ENCODE measurements at regions not wholly inside any gene's neighbourhood (a gene's known extent, or its start where the extent isn't known, plus 50 kb on each side); places are given as distances from the start of the nearest gene placed in this dataset.

- no peak overlapping the region for H3K4me3 ChIP-seq (replicated peaks in 1 of 2; ENCODE audit: low read depth in 1 of 2, low read length in 2 of 2)
- ChIA-PET CTCF (no interaction called here), POLR2A (no interaction called here), RAD21 (ENCODE audit: low non-redundant PET in 1 of 2, low total read pairs in 2 of 2, uncharacterized antibody in 2 of 2, unreplicated experiment in 2 of 2) (no interaction called here)
- H3K9me3 ChIP-seq (ENCODE audit: control insufficient read depth in 1 of 2, insufficient read depth in 1 of 2, low read depth in 1 of 2, low read length in 2 of 2) = peaks cover 0 to 6% of the 10 kb centered on the region in 2 experiments; a peak in 1 of 4 replicates
- H3K4me2 ChIP-seq (ENCODE audit: low read length) = no peak overlapping the region
- H3K36me3 ChIP-seq (ENCODE audit: control insufficient read depth in 1 of 2, insufficient read depth in 2 of 2, low read length in 2 of 2) = no peaks in the 10 kb centered on the region
- no TSS peak for BruUV-seq (replicated peaks)
- no peaks in the 10 kb centered on the region for H4K20me1 ChIP-seq (ENCODE audit: insufficient read depth)
- intact Hi-C loops (cut with micrococcal nuclease) = no loop called here
- no peaks in the 10 kb centered on the region for H3K4me1 ChIP-seq (ENCODE audit: control insufficient read depth in 1 of 2, insufficient read depth in 2 of 2, low read length in 2 of 2)
- no peaks in the 10 kb centered on the region for H3K9me2 ChIP-seq (ENCODE audit: insufficient read depth)
- no peak for TF ChIP-seq ATF3 (IDR thresholded peaks at IDR 0.05)
- TF ChIP-seq POLR2AphosphoS5 (IDR thresholded peaks at IDR 0.05; ENCODE audit: low read depth, low read length) = no peak
- no peak for TF ChIP-seq MAX (IDR thresholded peaks at IDR 0.05)
- TF ChIP-seq SIN3A (IDR thresholded peaks at IDR 0.05; ENCODE audit: low read depth) = no peak
- TF ChIP-seq ZNF274 (IDR thresholded peaks at IDR 0.05; ENCODE audit: low read depth, low read length) = no peak
- TF ChIP-seq EZH2 (IDR thresholded peaks at IDR 0.05) = no peak
- TF ChIP-seq, protein P1, sequence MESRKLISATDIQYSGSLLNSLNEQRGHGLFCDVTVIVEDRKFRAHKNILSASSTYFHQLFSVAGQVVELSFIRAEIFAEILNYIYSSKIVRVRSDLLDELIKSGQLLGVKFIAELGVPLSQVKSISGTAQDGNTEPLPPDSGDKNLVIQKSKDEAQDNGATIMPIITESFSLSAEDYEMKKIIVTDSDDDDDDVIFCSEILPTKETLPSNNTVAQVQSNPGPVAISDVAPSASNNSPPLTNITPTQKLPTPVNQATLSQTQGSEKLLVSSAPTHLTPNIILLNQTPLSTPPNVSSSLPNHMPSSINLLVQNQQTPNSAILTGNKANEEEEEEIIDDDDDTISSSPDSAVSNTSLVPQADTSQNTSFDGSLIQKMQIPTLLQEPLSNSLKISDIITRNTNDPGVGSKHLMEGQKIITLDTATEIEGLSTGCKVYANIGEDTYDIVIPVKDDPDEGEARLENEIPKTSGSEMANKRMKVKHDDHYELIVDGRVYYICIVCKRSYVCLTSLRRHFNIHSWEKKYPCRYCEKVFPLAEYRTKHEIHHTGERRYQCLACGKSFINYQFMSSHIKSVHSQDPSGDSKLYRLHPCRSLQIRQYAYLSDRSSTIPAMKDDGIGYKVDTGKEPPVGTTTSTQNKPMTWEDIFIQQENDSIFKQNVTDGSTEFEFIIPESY (IDR thresholded peaks at IDR 0.05; ENCODE audit: extremely low read depth, insufficient replicate concordance, low read length) = no peak
- no peak for TF ChIP-seq CBX3 (IDR thresholded peaks at IDR 0.05; ENCODE audit: low read depth)
- no peak for TF ChIP-seq TCF7L2 (IDR thresholded peaks at IDR 0.05; ENCODE audit: borderline replicate concordance, extremely low read depth, insufficient read depth, insufficient read length)
- no peak for TF ChIP-seq RAD21 (IDR thresholded peaks at IDR 0.05; ENCODE audit: low read depth)
- no peak for TF ChIP-seq SRF (IDR thresholded peaks at IDR 0.05; ENCODE audit: low read depth)
- no peak for TF ChIP-seq POLR2A (IDR thresholded peaks at IDR 0.05; ENCODE audit: borderline replicate concordance, extremely low read depth, insufficient read depth, insufficient read length)
- no peak for TF ChIP-seq JUND (IDR thresholded peaks at IDR 0.05)
- no peak for TF ChIP-seq SP1 (IDR thresholded peaks at IDR 0.05; ENCODE audit: low read depth)
- no peak for TF ChIP-seq EGR1 (IDR thresholded peaks at IDR 0.05; ENCODE audit: low read depth)
- TF ChIP-seq, protein P2, sequence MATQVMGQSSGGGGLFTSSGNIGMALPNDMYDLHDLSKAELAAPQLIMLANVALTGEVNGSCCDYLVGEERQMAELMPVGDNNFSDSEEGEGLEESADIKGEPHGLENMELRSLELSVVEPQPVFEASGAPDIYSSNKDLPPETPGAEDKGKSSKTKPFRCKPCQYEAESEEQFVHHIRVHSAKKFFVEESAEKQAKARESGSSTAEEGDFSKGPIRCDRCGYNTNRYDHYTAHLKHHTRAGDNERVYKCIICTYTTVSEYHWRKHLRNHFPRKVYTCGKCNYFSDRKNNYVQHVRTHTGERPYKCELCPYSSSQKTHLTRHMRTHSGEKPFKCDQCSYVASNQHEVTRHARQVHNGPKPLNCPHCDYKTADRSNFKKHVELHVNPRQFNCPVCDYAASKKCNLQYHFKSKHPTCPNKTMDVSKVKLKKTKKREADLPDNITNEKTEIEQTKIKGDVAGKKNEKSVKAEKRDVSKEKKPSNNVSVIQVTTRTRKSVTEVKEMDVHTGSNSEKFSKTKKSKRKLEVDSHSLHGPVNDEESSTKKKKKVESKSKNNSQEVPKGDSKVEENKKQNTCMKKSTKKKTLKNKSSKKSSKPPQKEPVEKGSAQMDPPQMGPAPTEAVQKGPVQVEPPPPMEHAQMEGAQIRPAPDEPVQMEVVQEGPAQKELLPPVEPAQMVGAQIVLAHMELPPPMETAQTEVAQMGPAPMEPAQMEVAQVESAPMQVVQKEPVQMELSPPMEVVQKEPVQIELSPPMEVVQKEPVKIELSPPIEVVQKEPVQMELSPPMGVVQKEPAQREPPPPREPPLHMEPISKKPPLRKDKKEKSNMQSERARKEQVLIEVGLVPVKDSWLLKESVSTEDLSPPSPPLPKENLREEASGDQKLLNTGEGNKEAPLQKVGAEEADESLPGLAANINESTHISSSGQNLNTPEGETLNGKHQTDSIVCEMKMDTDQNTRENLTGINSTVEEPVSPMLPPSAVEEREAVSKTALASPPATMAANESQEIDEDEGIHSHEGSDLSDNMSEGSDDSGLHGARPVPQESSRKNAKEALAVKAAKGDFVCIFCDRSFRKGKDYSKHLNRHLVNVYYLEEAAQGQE (IDR thresholded peaks at IDR 0.05; ENCODE audit: low read depth) = no peak
- no peak for TF ChIP-seq CEBPB (IDR thresholded peaks at IDR 0.05; ENCODE audit: low read depth)
- no peak overlapping the region for H3K27ac ChIP-seq (ENCODE audit: low read depth, low read length)
- H3K27me3 ChIP-seq (ENCODE audit: insufficient read depth, low read length) = no peaks in the 10 kb centered on the region
- DNase-seq (ENCODE audit: low read depth, low spot score) (no peak), ATAC-seq (no peak)
- no peak overlapping the region for H3K9ac ChIP-seq (ENCODE audit: low read length)
- no peaks in the 10 kb centered on the region for H3K79me2 ChIP-seq (ENCODE audit: insufficient read depth, low read length)
- no peak overlapping the region for H2AFZ ChIP-seq (ENCODE audit: low read depth, low read length, poor library complexity, severe bottlenecking)
These were observed 719.0 kb downstream of the KCNJ18 start for GRCh38 chr17:22411185-22411784.

Measured in HCT116 (cell line).